Transverse colon (tissue), 4 donors: ENCODE measurements at regions not wholly inside any gene's neighbourhood (a gene's known extent, or its start where the extent isn't known, plus 50 kb on each side); places are given as distances from the start of the nearest gene placed in this dataset.

ENCODE experiments used
- DNase-seq: peaks from one replicate; pipeline ENCODE4 v3.0.0-alpha.2; 2019
- H3K27ac ChIP-seq, 4 donors: fragments of 200-600 bp; sonication (generic); 2 replicates each; pipeline ENCODE4 v1.5.1; 2016 to 2018; ENCODE audit warnings: inconsistent platforms in 4 of 4
- H3K27me3 ChIP-seq: fragments of 200-600 bp; sonication (generic); 2 replicates; pipeline ENCODE4 v1.5.1; 2017; ENCODE audit warnings: inconsistent platforms
- H3K36me3 ChIP-seq, 4 donors: fragments of 200-600 bp; sonication (generic); 2 replicates each; pipeline ENCODE4 v1.5.1; 2017 to 2019; ENCODE audit warnings: inconsistent platforms in 4 of 4
- H3K4me1 ChIP-seq, 4 donors: fragments of 200-600 bp; sonication (generic); 2 replicates each; pipeline ENCODE4 v1.5.1; 2017 to 2020; ENCODE audit warnings: inconsistent platforms in 4 of 4
- H3K4me3 ChIP-seq, 4 donors: fragments of 200-600 bp; sonication (generic); 1 replicate in 1 of 4; 2 replicates in 3 of 4; pipeline versions ENCODE4 v1.5.1 to v1.6.1; 2017 to 2019; ENCODE audit warnings: inconsistent platforms in 4 of 4
- H3K9me3 ChIP-seq, 2 donors: fragments of 200-600 bp; sonication (generic); 2 replicates each; pipeline ENCODE4 v1.5.1; 2017 to 2019; ENCODE audit warnings: inconsistent platforms in 2 of 2
- CTCF ChIP-seq, 5 experiments: fragments of 200-600 bp in 3 of 5; fragments of 450-650 bp in 2 of 5; sonication (generic) in 3 of 5; IDR thresholded peaks; 1 replicate in 2 of 5; 2 replicates in 3 of 5; pipeline ENCODE4 v1.5.1; 2016 to 2017; ENCODE audit warnings: antibody characterized with exemption in 5 of 5, inconsistent platforms in 3 of 5, mild to moderate bottlenecking in 2 of 5, moderate library complexity in 1 of 5
- EP300 ChIP-seq: sonication (generic); formaldehyde crosslinking; IDR thresholded peaks from one replicate; pipeline ENCODE4 v1.6.1; 2017; ENCODE audit warnings: antibody characterized with exemption, low read depth
- POLR2A ChIP-seq: fragments of 450-650 bp; IDR thresholded peaks from one replicate; pipeline ENCODE4 v1.6.1; 2016; ENCODE audit warnings: antibody characterized with exemption, mild to moderate bottlenecking, moderate library complexity
- POLR2AphosphoS5 ChIP-seq, 3 donors: sonication (generic); formaldehyde crosslinking; IDR thresholded peaks; one replicate each; pipeline ENCODE4 v1.6.1; 2016; ENCODE audit warnings: antibody characterized with exemption in 3 of 3
- WGBS, 2 donors: methylation state at CpG; one replicate each; pipeline ENCODE4 v1.1.5; 2018; ENCODE audit warnings: low coverage in 1 of 2; 5-methylcytosine and 5-hydroxymethylcytosine counted together
- in situ Hi-C, 4 donors: fragments of 200-750 bp; cut with MboI; loops; one replicate each; pipeline versions ENCODE4 v1.15.0 to v1.15.1; 2017; ENCODE audit warnings: low sequenced_read_pairs in 3 of 4, low pct_ligation_motif_present in 1 of 4, low pct_unique_long_range_greater_than_20kb in 1 of 4
- intact Hi-C: fragments of 100-400 bp; cut with DNase I; formaldehyde crosslinking; loops from one replicate; pipeline ENCODE4 v1.15.1; 2023; ENCODE audit warnings: low total_unique reads

GRCh38 chr14:25411781-25412757 is 362.1 kb upstream of the STXBP6 start:
- H3K4me1 ChIP-seq = no peaks in the 10 kb centered on the region
- H3K27me3 ChIP-seq = no peaks in the 10 kb centered on the region
- DNase-seq = no peak
- TF ChIP-seq CTCF (IDR thresholded peaks at IDR 0.05) (peak in 2 of 5 experiments; percentile 18 to 19), EP300 (no peak), POLR2AphosphoS5 (IDR thresholded peaks at IDR 0.05) (no peak), POLR2A (no peak)
- no peaks in the 10 kb centered on the region for H3K36me3 ChIP-seq
- in situ Hi-C loops = loop anchor here in 3 of 4 donors (25.0 kb wide), 1 partner anchor 675 kb away; no protein-coding TSS in a partner anchor
- intact Hi-C loops = no loop called here
- no peak overlapping the region for H3K27ac ChIP-seq
- H3K9me3 ChIP-seq = no peaks in the 10 kb centered on the region
- 38 to 53% methylated on average over 4 to 6 of the region's 6 CpGs for WGBS, 2 donors
- no peak overlapping the region for H3K4me3 ChIP-seq

DNA sequence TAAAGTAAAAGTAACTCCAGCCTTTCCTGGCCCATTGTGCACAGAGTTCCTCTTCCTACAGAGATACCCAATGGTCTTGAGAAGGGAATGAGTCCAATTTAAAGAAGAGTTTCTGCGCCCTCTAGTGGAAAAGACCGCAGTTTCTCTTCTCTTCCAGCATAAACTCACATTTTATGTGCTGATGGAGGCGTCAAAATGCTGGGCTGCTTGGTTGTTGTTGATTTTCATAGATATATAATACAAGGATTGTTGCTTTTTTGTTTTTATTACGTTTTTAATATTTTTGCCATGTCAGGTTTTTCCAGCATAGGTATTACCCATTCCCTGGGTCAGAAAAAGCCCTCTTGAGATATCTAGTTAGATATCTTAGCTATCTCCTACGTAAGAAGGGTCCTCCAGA is 356.9 kb upstream of the STXBP6 start:
- TF ChIP-seq CTCF (IDR thresholded peaks at IDR 0.05) = peak; percentile 23 to 52 (median 42)
- no peak for TF ChIP-seq POLR2AphosphoS5 (IDR thresholded peaks at IDR 0.05)
- TF ChIP-seq POLR2A = no peak
- no peak for TF ChIP-seq EP300
- Histone ChIP-seq H3K27ac (no peak overlapping the region), H3K4me1 (no peaks in the 10 kb centered on the region), H3K27me3 (no peaks in the 10 kb centered on the region), H3K4me3 (no peak overlapping the region), H3K36me3 (no peaks in the 10 kb centered on the region), H3K9me3 (no peaks in the 10 kb centered on the region)
- WGBS, 2 donors = 24 to 38% methylated on average over 5 of the region's 5 CpGs
- intact Hi-C loops = no loop called here
- in situ Hi-C loops = loop anchor here in 3 of 4 donors (25.0 kb wide), 1 partner anchor 670 kb away; no protein-coding TSS in a partner anchor
- peak; percentile 41 for DNase-seq

DNA sequence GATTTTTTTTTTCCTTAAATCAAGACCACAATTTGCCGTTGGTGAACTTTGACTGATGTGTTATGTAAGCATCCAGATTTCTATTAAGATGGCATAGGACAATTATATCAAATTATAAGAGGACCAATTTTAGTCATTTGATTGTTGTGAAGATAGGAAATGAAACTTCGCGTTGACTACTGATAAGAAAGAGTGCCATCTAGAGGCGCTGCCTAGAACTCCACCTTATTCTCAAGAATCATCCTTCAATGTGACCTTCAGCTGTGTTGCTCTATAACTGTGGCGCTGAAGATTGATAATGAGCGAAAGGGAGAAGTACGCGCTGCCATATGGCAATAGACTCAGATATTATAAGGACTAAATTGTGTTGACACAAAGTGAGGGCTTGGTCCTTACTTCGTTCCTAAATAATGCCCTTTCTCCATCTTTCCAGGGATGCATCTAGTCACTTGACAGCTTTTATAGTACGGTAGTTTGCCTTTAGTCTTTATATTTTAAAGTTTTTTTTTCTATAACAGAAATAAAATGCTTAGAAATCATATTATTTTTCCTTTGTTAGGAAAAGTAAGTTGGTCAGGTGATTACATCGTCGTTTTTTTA is 350.8 kb upstream of the STXBP6 start:
- intact Hi-C loops (no loop called here), in situ Hi-C loops (loop anchor here in 3 of 4 donors (25.0 kb wide), 1 partner anchor 663 kb away; no protein-coding TSS in a partner anchor)
- H3K36me3 ChIP-seq = no peaks in the 10 kb centered on the region
- no peak overlapping the region for H3K4me3 ChIP-seq
- no peak overlapping the region for H3K27ac ChIP-seq
- no peaks in the 10 kb centered on the region for H3K9me3 ChIP-seq
- TF ChIP-seq CTCF (IDR thresholded peaks at IDR 0.05) (peak; percentile 66 to 84 (median 69)), POLR2AphosphoS5 (IDR thresholded peaks at IDR 0.05) (no peak)
- peaks cover 0 to 8% (median 2%) of the 10 kb centered on the region in 4 donors for H3K4me1 ChIP-seq
- DNase-seq = peak; percentile 66
- WGBS, 2 donors = 29 to 32% methylated on average over 10 to 12 of the region's 12 CpGs
- no peaks in the 10 kb centered on the region for H3K27me3 ChIP-seq

GRCh38 chr14:25396128-25396527 is 346.2 kb upstream of the STXBP6 start:
- Histone ChIP-seq H3K9me3 (no peaks in the 10 kb centered on the region), H3K4me1 (peaks cover 0 to 10% (median 3%) of the 10 kb centered on the region in 4 donors), H3K4me3 (no peak overlapping the region), H3K27me3 (no peaks in the 10 kb centered on the region), H3K36me3 (no peaks in the 10 kb centered on the region), H3K27ac (no peak overlapping the region)
- no peak for DNase-seq
- intact Hi-C loops = no loop called here
- in situ Hi-C loops = no loop called here
- 35 to 40% methylated on average over 1 of the region's 1 CpG for WGBS, 2 donors
- no peak for TF ChIP-seq POLR2A
- TF ChIP-seq POLR2AphosphoS5 (IDR thresholded peaks at IDR 0.05) = no peak
- no peak for TF ChIP-seq CTCF (IDR thresholded peaks at IDR 0.05)
- no peak for TF ChIP-seq EP300
